GM21447 (cell line): ENCODE measurements at regions not wholly inside any gene's neighbourhood (a gene's known extent, or its start where the extent isn't known, plus 50 kb on each side); places are given as distances from the start of the nearest gene placed in this dataset.
"Not testable (repeated sequence)": the region's sequence is repeated elsewhere in the genome, so short reads cannot be mapped to it uniquely, and the experiment has no call there.

Experiments
- ATAC-seq: cut with Tn5 transposase; IDR thresholded peaks from one replicate; pipeline ENCODE4 v1.9.1; 2021; ENCODE audit not compliant: unreplicated experiment

GRCh38 chr5:51156838-51157237, 226.4 kb upstream of the ISL1 start:
- ATAC-seq, result no peak

GRCh38 chr5:51159164-51159563, 224.1 kb upstream of the ISL1 start:
- no peak for ATAC-seq

GRCh38 chr5:51159606-51160005, 223.6 kb upstream of the ISL1 start:
- no peak for ATAC-seq

- no peak for ATAC-seq
These were observed 221.0 kb upstream of the ISL1 start for GRCh38 chr5:51162245-51162644.

GRCh38 chr5:51165621-51166020, 217.6 kb upstream of the ISL1 start:
- ATAC-seq, result not testable (repeated sequence)

GRCh38 chr5:51172903-51173626, 210.2 kb upstream of the ISL1 start:
- no peak for ATAC-seq

GRCh38 chr5:51181208-51181894, 201.9 kb upstream of the ISL1 start:
- ATAC-seq, result no peak

- no peak for ATAC-seq
These were observed 197.4 kb upstream of the ISL1 start for GRCh38 chr5:51185850-51186329.

- ATAC-seq, result no peak
These were observed 195.2 kb upstream of the ISL1 start for GRCh38 chr5:51188001-51188591.

GRCh38 chr5:51194671-51195070, 188.6 kb upstream of the ISL1 start:
- no peak for ATAC-seq

GRCh38 chr5:51201024-51201423, 182.2 kb upstream of the ISL1 start:
- ATAC-seq, result no peak

GRCh38 chr5:51201708-51202107, 181.5 kb upstream of the ISL1 start:
- ATAC-seq, result no peak

- no peak for ATAC-seq
These were observed 181.1 kb upstream of the ISL1 start for GRCh38 chr5:51202161-51202560.

- ATAC-seq, result no peak
These were observed 179.7 kb upstream of the ISL1 start for GRCh38 chr5:51203598-51203997.

GRCh38 chr5:51208296-51208695, 175.0 kb upstream of the ISL1 start:
- ATAC-seq, result no peak

- no peak for ATAC-seq
These were observed 168.5 kb upstream of the ISL1 start for GRCh38 chr5:51214746-51215145.

- no peak for ATAC-seq
These were observed 157.2 kb upstream of the ISL1 start for GRCh38 chr5:51225789-51226742.

GRCh38 chr5:51227963-51228470, 155.2 kb upstream of the ISL1 start:
- no peak for ATAC-seq

GRCh38 chr5:51230336-51230735, 152.9 kb upstream of the ISL1 start:
- no peak for ATAC-seq

- ATAC-seq, result no peak
These were observed 140.8 kb upstream of the ISL1 start for GRCh38 chr5:51242456-51242855.

GRCh38 chr5:51250957-51251356, 132.3 kb upstream of the ISL1 start:
- ATAC-seq, result not testable (repeated sequence)
